GM06990 (cell line): ENCODE measurements at regions not wholly inside any gene's neighbourhood (a gene's known extent, or its start where the extent isn't known, plus 50 kb on each side); places are given as distances from the start of the nearest gene placed in this dataset.

Experiments
- DNase-seq: peaks from one replicate; pipeline ENCODE4 v3.0.0-alpha.2; 2011; ENCODE audit not compliant: insufficient read length; ENCODE audit errors: extremely low read depth
- H3K27me3 ChIP-seq: replicated peaks from 2 replicates; pipeline ENCODE4 v1.6.0; 2011; ENCODE audit warnings: low read length; ENCODE audit not compliant: control insufficient read depth, insufficient read depth
- H3K36me3 ChIP-seq: 2 replicates; pipeline ENCODE4 v1.5.1; 2011; ENCODE audit warnings: low read length; ENCODE audit not compliant: control insufficient read depth, insufficient read depth
- H3K4me3 ChIP-seq: replicated peaks from 2 replicates; pipeline ENCODE4 v1.5.1; 2011; ENCODE audit warnings: low read depth, mild to moderate bottlenecking, control low read depth, low read length
- TF ChIP-seq, protein P1 (sequence below): IDR thresholded peaks from 2 replicates; pipeline ENCODE4 v1.5.1; 2011; ENCODE audit warnings: low read length, control low read depth, mild to moderate bottlenecking, inconsistent platforms; ENCODE audit not compliant: insufficient read depth, poor library complexity, severe bottlenecking

DNA sequence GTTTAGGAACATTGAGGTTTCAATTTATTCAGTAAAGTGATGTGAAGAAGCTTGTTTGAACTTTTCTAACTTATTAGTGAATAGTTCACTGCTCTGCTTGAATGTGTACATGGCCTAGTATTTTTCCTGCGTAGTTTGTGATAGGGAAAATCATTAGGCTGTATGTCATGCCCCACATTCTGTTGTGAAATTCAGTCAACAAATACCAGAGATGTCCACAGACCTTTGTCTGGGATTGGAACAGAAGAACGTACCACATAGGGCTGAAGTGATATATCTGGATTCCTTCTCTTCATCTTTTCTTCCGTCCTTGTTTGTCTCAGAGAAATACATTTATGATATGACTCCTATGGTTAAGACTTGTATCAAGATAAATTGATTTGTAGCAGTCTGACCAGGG is 88.8 kb upstream of the PLS3 start:
- Histone ChIP-seq H3K36me3 (no peaks in the 10 kb centered on the region), H3K4me3 (no peak overlapping the region), H3K27me3 (no peaks in the 10 kb centered on the region; the same call in 1 of the 2 replicates)
- no peak for DNase-seq
- TF ChIP-seq, protein P1, sequence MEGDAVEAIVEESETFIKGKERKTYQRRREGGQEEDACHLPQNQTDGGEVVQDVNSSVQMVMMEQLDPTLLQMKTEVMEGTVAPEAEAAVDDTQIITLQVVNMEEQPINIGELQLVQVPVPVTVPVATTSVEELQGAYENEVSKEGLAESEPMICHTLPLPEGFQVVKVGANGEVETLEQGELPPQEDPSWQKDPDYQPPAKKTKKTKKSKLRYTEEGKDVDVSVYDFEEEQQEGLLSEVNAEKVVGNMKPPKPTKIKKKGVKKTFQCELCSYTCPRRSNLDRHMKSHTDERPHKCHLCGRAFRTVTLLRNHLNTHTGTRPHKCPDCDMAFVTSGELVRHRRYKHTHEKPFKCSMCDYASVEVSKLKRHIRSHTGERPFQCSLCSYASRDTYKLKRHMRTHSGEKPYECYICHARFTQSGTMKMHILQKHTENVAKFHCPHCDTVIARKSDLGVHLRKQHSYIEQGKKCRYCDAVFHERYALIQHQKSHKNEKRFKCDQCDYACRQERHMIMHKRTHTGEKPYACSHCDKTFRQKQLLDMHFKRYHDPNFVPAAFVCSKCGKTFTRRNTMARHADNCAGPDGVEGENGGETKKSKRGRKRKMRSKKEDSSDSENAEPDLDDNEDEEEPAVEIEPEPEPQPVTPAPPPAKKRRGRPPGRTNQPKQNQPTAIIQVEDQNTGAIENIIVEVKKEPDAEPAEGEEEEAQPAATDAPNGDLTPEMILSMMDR, result no peak

DNA sequence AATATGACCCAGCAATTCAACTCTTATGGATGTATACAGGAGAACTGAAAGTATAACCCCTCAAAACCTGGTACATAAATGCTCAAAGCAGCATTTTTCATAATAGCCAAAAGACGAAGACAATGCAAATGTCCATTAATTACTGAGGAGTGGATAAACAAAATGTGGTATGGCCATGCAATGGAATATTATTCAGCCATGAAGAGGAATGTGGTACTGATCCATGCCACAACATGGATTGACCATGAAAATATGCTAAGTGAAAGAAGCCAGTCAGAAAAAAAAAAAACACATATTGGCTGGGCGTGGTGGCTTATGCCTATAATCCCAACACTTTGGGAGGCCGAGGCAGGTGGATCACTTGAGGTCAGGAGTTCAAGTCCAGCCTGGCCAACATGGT is 74.5 kb upstream of the PLS3 start:
- Histone ChIP-seq H3K27me3 (no peaks in the 10 kb centered on the region), H3K36me3 (no peaks in the 10 kb centered on the region), H3K4me3 (no peak overlapping the region)
- DNase-seq, result no peak
- TF ChIP-seq, protein P1, result no peak

GRCh38 chrX:115487608-115488007 is 73.4 kb upstream of the PLS3 start:
- Histone ChIP-seq H3K36me3 (no peaks in the 10 kb centered on the region), H3K27me3 (no peaks in the 10 kb centered on the region), H3K4me3 (no peak overlapping the region)
- no peak for DNase-seq
- TF ChIP-seq, protein P1, result no peak

- DNase-seq, result no peak
- Histone ChIP-seq H3K27me3 (no peaks in the 10 kb centered on the region), H3K36me3 (no peaks in the 10 kb centered on the region), H3K4me3 (no peak overlapping the region)
- TF ChIP-seq, protein P1, result no peak
These were observed 70.2 kb upstream of the PLS3 start for GRCh38 chrX:115490814-115491213.

GRCh38 chrX:115491766-115492165 is 69.2 kb upstream of the PLS3 start:
- Histone ChIP-seq H3K27me3 (no peaks in the 10 kb centered on the region), H3K36me3 (no peaks in the 10 kb centered on the region), H3K4me3 (no peak overlapping the region)
- TF ChIP-seq, protein P1, result no peak
- DNase-seq, result no peak

GRCh38 chrX:115493015-115493414 is 68.0 kb upstream of the PLS3 start:
- no peak for DNase-seq
- no peaks in the 10 kb centered on the region for H3K27me3 ChIP-seq

More at GRCh38 chrX:115493015-115493414, 68.0 kb upstream of the PLS3 start:
- TF ChIP-seq, protein P1, result no peak
- Histone ChIP-seq H3K36me3 (no peaks in the 10 kb centered on the region), H3K4me3 (no peak overlapping the region)
